ENCODE measurements at regions not wholly inside any gene's neighbourhood (a gene's known extent, or its start where the extent isn't known, plus 50 kb on each side); places are given as distances from the start of the nearest gene placed in this dataset.

GRCh38 chrX:81979806-81980515, 778.1 kb downstream of the SH3BGRL start:
- TF ChIP-seq POLR2A (IDR thresholded peaks at IDR 0.05; ENCODE audit: low read depth, low read length): no peak
- TF ChIP-seq POLR2AphosphoS5 (IDR thresholded peaks at IDR 0.05; ENCODE audit: low read depth, low read length): no peak
- no peak for TF ChIP-seq TAF1 (IDR thresholded peaks at IDR 0.05; ENCODE audit: borderline replicate concordance, low read depth, low read length)

All from GM12892 (cell line).